A673 (cell line): ENCODE measurements at regions not wholly inside any gene's neighbourhood (a gene's known extent, or its start where the extent isn't known, plus 50 kb on each side); places are given as distances from the start of the nearest gene placed in this dataset.

ENCODE experiments used
- CTCF ChIP-seq: fragments of 300-800, 200-600 bp; sonication (generic); conservative IDR thresholded peaks from 2 replicates; pipeline ENCODE4 v1.5.1; 2017; ENCODE audit warnings: low read depth, mild to moderate bottlenecking, antibody characterized with exemption, low read length, moderate library complexity, mixed read lengths
- EZH2 ChIP-seq: fragments of 200-600 bp; sonication (generic); IDR thresholded peaks from 2 replicates; pipeline ENCODE4 v1.6.1; 2017; ENCODE audit warnings: borderline replicate concordance, low read depth, mild to moderate bottlenecking, mixed read lengths, antibody characterized with exemption, low read length; ENCODE audit not compliant: poor library complexity, severe bottlenecking

DNA sequence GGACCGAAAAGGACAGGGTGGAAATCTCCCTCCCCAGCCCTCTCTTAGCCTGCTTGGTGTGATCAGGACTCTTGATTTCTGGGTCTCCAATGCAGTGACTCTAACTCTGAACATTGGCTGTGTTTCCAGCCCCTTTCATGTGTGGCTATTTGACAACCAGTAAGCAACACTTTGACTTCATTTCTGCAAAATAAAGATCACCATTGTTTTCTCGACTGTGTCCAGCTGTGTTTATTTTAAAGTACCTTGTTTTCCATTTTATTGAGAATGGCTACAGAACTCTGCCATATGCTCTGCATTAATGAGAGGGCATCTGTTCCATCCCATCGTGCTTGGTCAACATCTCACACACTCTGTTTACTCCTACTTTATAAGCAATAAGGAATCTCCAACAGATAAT is 60.9 kb upstream of the TAGAP start:
- TF ChIP-seq CTCF, result no peak
- no peak for TF ChIP-seq EZH2
